ENCODE measurements at regions not wholly inside any gene's neighbourhood (a gene's known extent, or its start where the extent isn't known, plus 50 kb on each side); places are given as distances from the start of the nearest gene placed in this dataset.
"Not testable (repeated sequence)": the region's sequence is repeated elsewhere in the genome, so short reads cannot be mapped to it uniquely, and the experiment has no call there.

- not testable (repeated sequence) for TF ChIP-seq CTCF (IDR thresholded peaks at IDR 0.05; ENCODE audit: low read length); EZH2phosphoT487 (IDR thresholded peaks at IDR 0.05; ENCODE audit: low read length); EZH2 (optimal IDR thresholded peaks at IDR 0.05; ENCODE audit: low read depth, low read length)
These were observed 67.7 kb upstream of the METRNL start for GRCh38 chr17:83011676-83012075.

Data from MM.1S (cell line).